ENCODE measurements at regions not wholly inside any gene's neighbourhood (a gene's known extent, or its start where the extent isn't known, plus 50 kb on each side); places are given as distances from the start of the nearest gene placed in this dataset.

GRCh38 chr9:88697764-88698432, 162.9 kb downstream of the NXNL2 start:
- Histone ChIP-seq H3K9me3 (ENCODE audit: low read length) (no peaks in the 10 kb centered on the region; the same call in 1 of the 2 replicates), H3K36me3 (ENCODE audit: insufficient read depth, low read length) (no peaks in the 10 kb centered on the region), H3K9me2 (ENCODE audit: insufficient read depth, low read length) (no peaks in the 10 kb centered on the region), H3K79me2 (ENCODE audit: insufficient read depth, low read depth, low read length) (no peaks in the 10 kb centered on the region), H3K4me1 (ENCODE audit: insufficient read depth, low read length, poor library complexity, severe bottlenecking) (no peaks in the 10 kb centered on the region), H4K20me1 (ENCODE audit: insufficient read depth, low read length) (no peaks in the 10 kb centered on the region), H3K27ac (ENCODE audit: low read depth, low read length, poor library complexity, severe bottlenecking) (no peak overlapping the region), H2AFZ (ENCODE audit: low read length) (no peak overlapping the region), H3K4me2 (ENCODE audit: low read length) (no peak overlapping the region), H3K4me3 (ENCODE audit: low read depth, low read length, poor library complexity, severe bottlenecking) (no peak overlapping the region)
- TF ChIP-seq CTCF (conservative IDR thresholded peaks at IDR 0.05; ENCODE audit: low read length) (no peak), EZH2phosphoT487 (IDR thresholded peaks at IDR 0.05; ENCODE audit: borderline replicate concordance, low read depth, low read length) (no peak)
- ChIA-PET CTCF (ENCODE audit: unreplicated experiment) (no interaction called here), POLR2A (interaction anchor here (0.5 to 0.6 kb wide), 2 partner anchors 153 to 562 kb away, joined by 3 to 4 read pairs; no protein-coding TSS in a partner anchor)
- no TSS peak for BruUV-seq (replicated peaks)
- DNase-seq (ENCODE audit: low spot score): no peak
- intact Hi-C loops (cut with micrococcal nuclease; ENCODE audit: unreplicated experiment): no loop called here

- H3K9me2 ChIP-seq (ENCODE audit: insufficient read depth, low read length): no peaks in the 10 kb centered on the region
- no peak overlapping the region for H3K4me3 ChIP-seq (ENCODE audit: low read depth, low read length, poor library complexity, severe bottlenecking)
- H3K4me1 ChIP-seq (ENCODE audit: insufficient read depth, low read length, poor library complexity, severe bottlenecking): no peaks in the 10 kb centered on the region
- no peaks in the 10 kb centered on the region for H3K79me2 ChIP-seq (ENCODE audit: insufficient read depth, low read depth, low read length)
- no peak overlapping the region for H3K27ac ChIP-seq (ENCODE audit: low read depth, low read length, poor library complexity, severe bottlenecking)
- no peaks in the 10 kb centered on the region for H3K9me3 ChIP-seq (ENCODE audit: low read length)
- intact Hi-C loops (cut with micrococcal nuclease; ENCODE audit: unreplicated experiment): no loop called here
- TF ChIP-seq EZH2phosphoT487 (IDR thresholded peaks at IDR 0.05; ENCODE audit: borderline replicate concordance, low read depth, low read length) (no peak), CTCF (conservative IDR thresholded peaks at IDR 0.05; ENCODE audit: low read length) (no peak)
- POLR2A ChIA-PET: no interaction called here
- H3K36me3 ChIP-seq (ENCODE audit: insufficient read depth, low read length): no peaks in the 10 kb centered on the region
- CTCF ChIA-PET (ENCODE audit: unreplicated experiment): no interaction called here
- no peak for DNase-seq (ENCODE audit: low spot score)
- H3K4me2 ChIP-seq (ENCODE audit: low read length): no peak overlapping the region
- no peaks in the 10 kb centered on the region for H4K20me1 ChIP-seq (ENCODE audit: insufficient read depth, low read length)
- H2AFZ ChIP-seq (ENCODE audit: low read length): no peak overlapping the region
- no TSS peak for BruUV-seq (replicated peaks)
These were observed 168.0 kb downstream of the NXNL2 start for GRCh38 chr9:88702985-88703384.

Data from OCI-LY7 (cell line).